H7 (cell line): ENCODE measurements at regions not wholly inside any gene's neighbourhood (a gene's known extent, or its start where the extent isn't known, plus 50 kb on each side); places are given as distances from the start of the nearest gene placed in this dataset.

Experiments
- DNase-seq: peaks from one replicate; pipeline ENCODE4 v3.0.0; 2012
- H3K27me3 ChIP-seq: 2 replicates; pipeline ENCODE4 v1.6.0; 2011; ENCODE audit warnings: mild to moderate bottlenecking, low read length; ENCODE audit not compliant: control insufficient read depth, insufficient read depth
- H3K36me3 ChIP-seq: replicated peaks from 2 replicates; pipeline ENCODE4 v1.5.1; 2011; ENCODE audit warnings: low read length; ENCODE audit not compliant: control insufficient read depth, insufficient read depth
- H3K4me3 ChIP-seq: 2 replicates; pipeline ENCODE4 v1.5.1; 2011; ENCODE audit warnings: low read depth, mild to moderate bottlenecking, control low read depth, low read length, moderate library complexity; ENCODE audit not compliant: insufficient read depth

- Histone ChIP-seq H3K4me3 (no peak overlapping the region), H3K36me3 (no peaks in the 10 kb centered on the region), H3K27me3 (no peaks in the 10 kb centered on the region)
- DNase-seq, result no peak
These were observed 1967.5 kb downstream of the SUCLG1 start for GRCh38 chr2:82491591-82491990.

GRCh38 chr2:82487354-82487753, 1971.7 kb downstream of the SUCLG1 start:
- Histone ChIP-seq H3K4me3 (no peak overlapping the region), H3K36me3 (no peaks in the 10 kb centered on the region), H3K27me3 (no peaks in the 10 kb centered on the region)
- no peak for DNase-seq

GRCh38 chr2:82485701-82486100, 1973.4 kb downstream of the SUCLG1 start:
- H3K27me3 ChIP-seq, result no peaks in the 10 kb centered on the region
- H3K36me3 ChIP-seq, result no peaks in the 10 kb centered on the region
- no peak for DNase-seq
- no peak overlapping the region for H3K4me3 ChIP-seq

GRCh38 chr2:82481207-82481606, 1977.9 kb downstream of the SUCLG1 start:
- DNase-seq, result no peak
- Histone ChIP-seq H3K36me3 (no peaks in the 10 kb centered on the region), H3K4me3 (no peak overlapping the region), H3K27me3 (no peaks in the 10 kb centered on the region)

- no peak for DNase-seq
- H3K36me3 ChIP-seq, result no peaks in the 10 kb centered on the region
- no peak overlapping the region for H3K4me3 ChIP-seq
- H3K27me3 ChIP-seq, result no peaks in the 10 kb centered on the region
These were observed 1980.4 kb downstream of the SUCLG1 start for GRCh38 chr2:82478641-82479040.

GRCh38 chr2:82476094-82476493, 1983.0 kb downstream of the SUCLG1 start:
- Histone ChIP-seq H3K4me3 (no peak overlapping the region), H3K36me3 (no peaks in the 10 kb centered on the region), H3K27me3 (no peaks in the 10 kb centered on the region)
- no peak for DNase-seq

- Histone ChIP-seq H3K4me3 (no peak overlapping the region), H3K36me3 (no peaks in the 10 kb centered on the region), H3K27me3 (no peaks in the 10 kb centered on the region)
- no peak for DNase-seq
These were observed 2030.8 kb downstream of the SUCLG1 start for GRCh38 chr2:82428251-82428650.

GRCh38 chr2:82412021-82412420, 2047.1 kb downstream of the SUCLG1 start:
- Histone ChIP-seq H3K36me3 (no peaks in the 10 kb centered on the region), H3K4me3 (no peak overlapping the region), H3K27me3 (no peaks in the 10 kb centered on the region)
- DNase-seq, result no peak

- H3K4me3 ChIP-seq, result no peak overlapping the region
- no peaks in the 10 kb centered on the region for H3K27me3 ChIP-seq
- no peaks in the 10 kb centered on the region for H3K36me3 ChIP-seq
- no peak for DNase-seq
These were observed 2048.0 kb downstream of the SUCLG1 start for GRCh38 chr2:82411071-82411470.

GRCh38 chr2:82395531-82395930, 2063.5 kb downstream of the SUCLG1 start:
- Histone ChIP-seq H3K36me3 (no peaks in the 10 kb centered on the region), H3K4me3 (no peak overlapping the region)
- peak; percentile 0 for DNase-seq

GRCh38 chr2:82391386-82391785, 2067.7 kb downstream of the SUCLG1 start:
- Histone ChIP-seq H3K36me3 (no peaks in the 10 kb centered on the region), H3K4me3 (no peak overlapping the region), H3K27me3 (no peaks in the 10 kb centered on the region)
- DNase-seq, result no peak

More at GRCh38 chr2:82395531-82395930, 2063.5 kb downstream of the SUCLG1 start:
- H3K27me3 ChIP-seq, result no peaks in the 10 kb centered on the region

- Histone ChIP-seq H3K36me3 (no peaks in the 10 kb centered on the region), H3K4me3 (no peak overlapping the region), H3K27me3 (no peaks in the 10 kb centered on the region)
- no peak for DNase-seq
These were observed 2051.1 kb upstream of the LRRTM1 start for GRCh38 chr2:82355622-82356021.

GRCh38 chr2:82345910-82346309, 2041.4 kb upstream of the LRRTM1 start:
- Histone ChIP-seq H3K4me3 (no peak overlapping the region), H3K36me3 (no peaks in the 10 kb centered on the region), H3K27me3 (no peaks in the 10 kb centered on the region)
- DNase-seq, result no peak

- Histone ChIP-seq H3K27me3 (no peaks in the 10 kb centered on the region), H3K4me3 (no peak overlapping the region), H3K36me3 (no peaks in the 10 kb centered on the region)
- peak; percentile 11 for DNase-seq
These were observed 2040.1 kb upstream of the LRRTM1 start for GRCh38 chr2:82344670-82345069.

GRCh38 chr2:82342356-82342755, 2037.8 kb upstream of the LRRTM1 start:
- DNase-seq, result no peak
- no peak overlapping the region for H3K4me3 ChIP-seq
- H3K36me3 ChIP-seq, result no peaks in the 10 kb centered on the region
- H3K27me3 ChIP-seq, result no peaks in the 10 kb centered on the region

GRCh38 chr2:82340578-82341053, 2036.1 kb upstream of the LRRTM1 start:
- no peak overlapping the region for H3K4me3 ChIP-seq
- H3K27me3 ChIP-seq, result no peaks in the 10 kb centered on the region
- DNase-seq, result no peak
- H3K36me3 ChIP-seq, result no peaks in the 10 kb centered on the region
